IMR-90 (cell line): ENCODE measurements at regions not wholly inside any gene's neighbourhood (a gene's known extent, or its start where the extent isn't known, plus 50 kb on each side); places are given as distances from the start of the nearest gene placed in this dataset.

Experiments used
- ATAC-seq: fragments of 200-7000 bp; cut with Tn5 transposase; 2 replicates; pipeline ENCODE4 v1.9.1; 2020; ENCODE audit warnings: low read depth, mild to moderate bottlenecking, moderate library complexity
- BruUV-seq: library from RNA; stranded (reverse); fragments of 400-500 nt; replicated peaks from 2 replicates; lab custom pipeline; 2021; lab: Mats Ljungman, UMichigan
- CTCF ChIA-PET: fragments of 300-600 bp; formaldehyde crosslinking; extraction: SDS; loops from one replicate; lab custom pipeline; 2021; ENCODE audit warnings: antibody characterized with exemption; lab: Yijun Ruan, JAX
- POLR2A ChIA-PET: fragments of 300-600 bp; sonication (Branson Sonifier 250); formaldehyde crosslinking; loops from one replicate; lab custom pipeline; 2022; ENCODE audit warnings: antibody characterized with exemption; ENCODE audit not compliant: unreplicated experiment; lab: Charles Lee
- DNase-seq: peaks from one replicate; pipeline ENCODE4 v3.0.0; 2013
- H2AFZ ChIP-seq: replicated peaks from 2 replicates; pipeline ENCODE3; 2013; ENCODE audit warnings: low read length, mild to moderate bottlenecking; ENCODE audit not compliant: poor library complexity
- H2AK5ac ChIP-seq: 2 replicates; pipeline ENCODE4 v1.6.1; 2013; ENCODE audit warnings: low read depth, low read length, inconsistent platforms
- H2AK9ac ChIP-seq: replicated peaks from 2 replicates; pipeline ENCODE3; 2013; ENCODE audit warnings: mild to moderate bottlenecking, low read depth, low read length, moderate library complexity; ENCODE audit not compliant: poor library complexity
- H2BK120ac ChIP-seq: 2 replicates; pipeline ENCODE4 v1.6.1; 2013; ENCODE audit warnings: low read depth, low read length, inconsistent platforms
- H2BK15ac ChIP-seq: 3 replicates; pipeline ENCODE4 v1.6.1; 2013; ENCODE audit warnings: low read depth, low read length, inconsistent platforms
- H2BK20ac ChIP-seq: 2 replicates; pipeline ENCODE4 v1.6.1; 2013; ENCODE audit warnings: low read depth, mild to moderate bottlenecking, inconsistent platforms, low read length, moderate library complexity
- H2BK5ac ChIP-seq: 2 replicates; pipeline ENCODE4 v1.6.1; 2013; ENCODE audit warnings: mild to moderate bottlenecking, low read depth, low read length, inconsistent platforms; ENCODE audit not compliant: poor library complexity, severe bottlenecking
- H3K14ac ChIP-seq: replicated peaks from 2 replicates; pipeline ENCODE4 v1.6.1; 2013; ENCODE audit warnings: low read depth, low read length, inconsistent platforms
- H3K18ac ChIP-seq: 2 replicates; pipeline ENCODE4 v1.6.1; 2013; ENCODE audit warnings: low read depth, low read length, control low read depth
- H3K23ac ChIP-seq: 2 replicates; pipeline ENCODE4 v1.6.1; 2013; ENCODE audit warnings: low read depth, low read length, inconsistent platforms
- H3K27ac ChIP-seq: 2 replicates; pipeline ENCODE4 v1.5.1; 2013; ENCODE audit warnings: mild to moderate bottlenecking, control low read depth, low read length; ENCODE audit not compliant: insufficient read depth
- H3K27me3 ChIP-seq: 2 replicates; pipeline ENCODE4 v1.6.1; 2013; ENCODE audit warnings: low read length; ENCODE audit not compliant: control insufficient read depth, insufficient read depth
- H3K36me3 ChIP-seq: 2 replicates; pipeline ENCODE4 v1.6.1; 2013; ENCODE audit warnings: low read length, mixed read lengths; ENCODE audit not compliant: control insufficient read depth, insufficient read depth
- H3K4ac ChIP-seq: 2 replicates; pipeline ENCODE4 v1.6.1; 2013; ENCODE audit warnings: low read depth, low read length, inconsistent platforms
- H3K4me1 ChIP-seq: 2 replicates; pipeline ENCODE4 v1.6.1; 2013; ENCODE audit warnings: low read length, mixed read lengths; ENCODE audit not compliant: control insufficient read depth, insufficient read depth
- H3K4me2 ChIP-seq: 2 replicates; pipeline ENCODE4 v1.6.1; 2013; ENCODE audit warnings: low read depth, mild to moderate bottlenecking, control low read depth, low read length, moderate library complexity
- H3K4me3 ChIP-seq: 2 replicates; pipeline ENCODE4 v1.5.1; 2013; ENCODE audit warnings: low read depth, mild to moderate bottlenecking, control low read depth, low read length, moderate library complexity; ENCODE audit not compliant: insufficient read depth
- H3K56ac ChIP-seq: 2 replicates; pipeline ENCODE4 v1.6.1; 2013; ENCODE audit warnings: low read length, inconsistent platforms; ENCODE audit not compliant: insufficient read depth; ENCODE audit errors: extremely low read depth
- H3K79me1 ChIP-seq, 2 experiments: 2 replicates each; pipeline ENCODE4 v1.6.1; 2013; ENCODE audit warnings: low read length in 2 of 2, inconsistent platforms in 1 of 2, low read depth in 1 of 2
- H3K9ac ChIP-seq: 2 replicates; pipeline ENCODE4 v1.6.1; 2013; ENCODE audit warnings: low read depth, low read length, control low read depth
- H3K9me1 ChIP-seq: 2 replicates; pipeline ENCODE4 v1.6.1; 2013; ENCODE audit warnings: low read length, inconsistent platforms; ENCODE audit not compliant: insufficient read depth
- H3K9me3 ChIP-seq: 2 replicates; pipeline ENCODE4 v1.6.1; 2013; ENCODE audit warnings: low read length; ENCODE audit not compliant: control insufficient read depth, insufficient read depth
- H4K20me1 ChIP-seq: 2 replicates; pipeline ENCODE4 v1.6.1; 2013; ENCODE audit warnings: low read length, inconsistent platforms; ENCODE audit not compliant: insufficient read depth
- H4K5ac ChIP-seq: 2 replicates; pipeline ENCODE4 v1.6.1; 2013; ENCODE audit warnings: mild to moderate bottlenecking, low read depth, low read length, control low read depth
- H4K8ac ChIP-seq, 2 experiments: 2 replicates each; pipeline ENCODE4 v1.6.1; 2013; ENCODE audit warnings: low read depth in 2 of 2, low read length in 2 of 2, control low read depth in 1 of 2, inconsistent platforms in 1 of 2
- H4K91ac ChIP-seq: 2 replicates; pipeline ENCODE4 v1.6.1; 2013; ENCODE audit warnings: low read depth, low read length, inconsistent platforms; ENCODE audit not compliant: insufficient read depth
- BHLHE40 ChIP-seq: fragments of 150-350 bp; IDR thresholded peaks from 2 replicates; pipeline ENCODE4 v1.6.1; 2016; ENCODE audit warnings: mild to moderate bottlenecking, low read depth, low read length
- USF2 ChIP-seq: fragments of 150-350 bp; IDR thresholded peaks from 2 replicates; pipeline ENCODE4 v1.6.1; 2017; ENCODE audit warnings: mild to moderate bottlenecking, antibody characterized with exemption, low read length, low read depth
- WGBS, 2 experiments: methylation state at CpG; one replicate each; pipeline versions ENCODE4 v1.1.5 to v1.1.7; 2013; ENCODE audit warnings: missing lambda C conversion rate in 2 of 2; ENCODE audit not compliant: insufficient read length in 1 of 2; ENCODE audit errors: extremely low coverage in 2 of 2; 5-methylcytosine and 5-hydroxymethylcytosine counted together
- dilution Hi-C: fragments of 300-500 bp; cut with HindIII; formaldehyde crosslinking; loops from one replicate; pipeline ENCODE4 v1.14.3; 2018; ENCODE audit warnings: low sequenced_read_pairs; ENCODE audit not compliant: unreplicated experiment
- in situ Hi-C: fragments of 300-500 bp; cut with MboI; formaldehyde crosslinking; loops from 3 replicates; pipeline ENCODE4 v1.14.3; 2019; ENCODE audit warnings: low sequenced_read_pairs, inconsistent platforms, mixed read lengths
- intact Hi-C: fragments of 100-400 bp; cut with micrococcal nuclease; formaldehyde crosslinking; loops from 2 replicates; pipeline ENCODE4 v1.10.0; 2022

DNA sequence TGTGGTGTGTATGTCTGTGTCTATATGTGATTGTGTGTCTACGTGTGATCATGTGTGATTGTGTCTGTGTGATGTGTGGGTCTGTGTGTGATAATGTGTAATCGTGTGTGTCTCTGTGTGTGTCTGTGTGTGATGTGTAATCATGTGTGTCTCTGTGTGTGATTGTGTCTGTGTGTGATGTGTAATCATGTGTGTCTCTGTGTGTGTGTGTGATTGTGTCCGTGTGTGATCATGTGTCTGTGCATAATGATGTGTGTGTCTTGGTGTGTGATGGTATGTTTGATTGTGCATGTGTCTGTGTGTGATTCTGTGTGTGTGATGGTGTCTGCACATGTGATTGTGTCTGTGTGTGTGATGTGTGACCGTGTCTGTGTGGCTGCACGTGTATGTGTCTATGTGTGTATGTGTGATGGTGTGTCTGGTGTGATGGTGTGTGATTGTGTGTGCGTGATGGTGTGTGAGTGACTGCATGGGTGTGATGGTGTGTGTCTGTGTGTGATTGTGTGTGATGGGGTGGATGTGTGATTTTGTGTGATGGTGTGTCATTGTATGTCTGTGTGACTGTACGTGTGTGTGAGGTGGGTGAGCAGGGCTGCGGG is 78.9 kb downstream of the RTP5 start:
- in situ Hi-C loops = no loop called here
- POLR2A ChIA-PET = no interaction called here
- H3K18ac ChIP-seq = no peak overlapping the region
- no peak for ATAC-seq
- no peak overlapping the region for H3K4me3 ChIP-seq
- CTCF ChIA-PET = no interaction called here
- no peak overlapping the region for H3K56ac ChIP-seq
- no peak overlapping the region for H3K4me2 ChIP-seq
- H2AFZ ChIP-seq = peak overlapping the region; percentile 21
- 0 out of 2 replicates have a peak, but pooled peaks cover 3% of the 10 kb centered on the region for H4K20me1 ChIP-seq
- intact Hi-C loops = no loop called here
- WGBS, 2 experiments = 68% methylated on average over 4 of the region's 8 CpGs; no CpG with 5 or more reads in 1 of the 2 experiments
- no TSS peak for BruUV-seq
- no peak overlapping the region for H2AK9ac ChIP-seq
- no peak overlapping the region for H3K4ac ChIP-seq
- TF ChIP-seq BHLHE40 (no peak), USF2 (no peak)
- no peaks in the 10 kb centered on the region for H3K9me3 ChIP-seq
- no peak overlapping the region for H2BK120ac ChIP-seq
- no peak overlapping the region for H4K91ac ChIP-seq
- H3K36me3 ChIP-seq = no peaks in the 10 kb centered on the region
- no peak overlapping the region for H4K8ac ChIP-seq
- H3K4me1 ChIP-seq = no peaks in the 10 kb centered on the region
- peaks cover 20% of the 10 kb centered on the region for H3K27me3 ChIP-seq
- no peak overlapping the region for H2AK5ac ChIP-seq
- H3K9ac ChIP-seq = no peak overlapping the region
- H3K79me1 ChIP-seq = no peaks in the 10 kb centered on the region
- H2BK5ac ChIP-seq = no peak overlapping the region
- no peak overlapping the region for H4K5ac ChIP-seq
- dilution Hi-C loops = no loop called here
- H2BK20ac ChIP-seq = no peak overlapping the region
- no peak for DNase-seq
- H3K27ac ChIP-seq = no peak overlapping the region
- no peak overlapping the region for H3K14ac ChIP-seq
- H2BK15ac ChIP-seq = no peak overlapping the region
- H3K23ac ChIP-seq = no peak overlapping the region
- H3K9me1 ChIP-seq = peaks cover 2% of the 10 kb centered on the region; the same call in 1 of the 2 replicates
